GM18867 (cell line): ENCODE measurements at regions not wholly inside any gene's neighbourhood (a gene's known extent, or its start where the extent isn't known, plus 50 kb on each side); places are given as distances from the start of the nearest gene placed in this dataset.
"Not testable (repeated sequence)": the region's sequence is repeated elsewhere in the genome, so short reads cannot be mapped to it uniquely, and the experiment has no call there.

Experiments used
- ATAC-seq: cut with Tn5 transposase; IDR thresholded peaks from one replicate; pipeline ENCODE4 v1.9.1; 2021; ENCODE audit warnings: mild to moderate bottlenecking, moderate library complexity; ENCODE audit not compliant: unreplicated experiment

DNA sequence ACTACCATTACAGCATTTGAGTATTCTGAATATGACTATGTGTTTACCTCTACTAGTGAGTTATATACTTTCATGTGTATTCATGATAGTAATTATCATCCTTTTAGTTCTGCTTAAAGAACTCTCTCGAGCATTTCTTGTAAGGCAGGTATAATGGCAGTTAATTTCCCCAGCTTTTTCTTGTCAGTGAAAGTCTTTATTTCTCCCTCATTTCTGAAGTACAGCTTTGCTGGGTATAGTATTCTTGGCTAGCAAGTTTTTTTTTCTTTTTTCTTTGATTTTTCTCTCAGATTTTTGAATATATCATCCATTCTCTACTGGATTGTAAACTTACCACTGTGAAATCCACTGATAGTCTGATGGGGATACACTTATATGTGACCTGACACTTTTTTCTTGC is 165.9 kb upstream of the ARHGAP5 start:
- ATAC-seq: no peak

DNA sequence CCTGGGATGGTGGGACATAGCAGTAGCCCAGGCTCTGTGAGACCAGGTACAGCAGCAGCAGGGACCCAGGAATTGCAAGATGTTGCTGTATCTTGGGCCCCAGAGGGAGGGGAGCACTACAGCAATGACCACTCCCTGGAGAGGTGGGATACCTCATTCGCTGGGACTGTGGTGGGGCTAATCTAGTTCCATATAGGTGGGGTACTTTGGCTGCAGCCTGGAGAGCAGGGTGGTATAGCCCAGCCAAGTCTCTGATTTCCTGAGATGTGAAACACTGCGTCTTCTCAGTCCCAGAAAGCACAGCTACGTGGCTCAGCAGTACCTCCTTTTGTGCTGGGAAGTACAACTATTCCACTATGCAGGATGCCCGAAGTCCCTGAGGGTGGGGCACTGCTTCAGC is 163.7 kb upstream of the ARHGAP5 start:
- no peak for ATAC-seq

- not testable (repeated sequence) for ATAC-seq
These were observed 158.8 kb upstream of the ARHGAP5 start for GRCh38 chr14:31918289-31918688.

DNA sequence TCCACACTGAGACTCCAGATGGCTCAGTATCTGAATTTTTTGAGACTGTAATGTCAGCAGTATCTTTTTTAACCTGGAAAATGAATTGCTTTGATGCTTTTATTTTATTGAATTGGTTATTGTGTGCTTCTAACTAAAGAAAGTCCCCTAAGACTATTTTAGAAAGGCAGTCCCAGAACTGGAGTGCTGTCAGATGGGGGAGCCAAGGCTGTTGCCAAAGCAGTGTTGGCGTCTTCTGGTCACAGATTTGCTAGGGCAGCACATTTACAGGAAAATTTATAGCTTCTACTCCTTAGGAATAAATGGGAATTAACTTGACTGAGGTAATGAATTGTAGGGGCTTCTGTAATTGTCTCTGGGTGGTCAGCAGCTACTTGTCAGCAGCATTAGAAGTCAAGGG is 157.1 kb upstream of the ARHGAP5 start:
- no peak for ATAC-seq

DNA sequence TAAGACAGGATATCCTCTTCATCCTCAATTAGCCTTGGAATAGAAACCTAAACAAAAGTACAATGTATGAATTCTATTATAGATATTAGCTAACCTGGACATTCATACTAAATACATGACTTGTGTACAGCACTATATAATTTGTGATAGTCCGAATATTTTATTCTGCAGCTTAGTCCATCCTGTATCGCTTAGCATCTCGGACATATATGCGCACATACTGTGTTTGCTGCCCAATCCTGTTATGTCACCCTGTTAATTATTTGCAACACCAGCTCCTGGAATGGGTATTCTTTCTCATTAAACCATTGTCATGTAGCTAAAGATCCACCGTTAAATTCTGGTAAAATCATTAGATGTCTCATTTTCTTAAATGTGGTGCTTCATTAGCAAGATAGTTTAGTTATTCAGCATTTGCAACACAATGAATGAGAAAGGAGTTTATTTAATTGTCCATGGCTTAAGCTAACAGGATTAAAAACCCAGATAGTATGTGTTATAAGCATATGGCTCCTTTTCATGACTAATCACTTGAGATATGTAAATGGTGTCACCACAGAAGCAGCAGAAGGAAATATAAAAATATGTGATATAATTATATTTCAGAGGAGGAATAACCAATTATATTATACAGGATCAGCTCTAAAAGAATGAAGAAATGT is 156.0 kb upstream of the ARHGAP5 start:
- ATAC-seq: no peak

- ATAC-seq: no peak
These were observed 155.4 kb upstream of the ARHGAP5 start for GRCh38 chr14:31921721-31922120.

DNA sequence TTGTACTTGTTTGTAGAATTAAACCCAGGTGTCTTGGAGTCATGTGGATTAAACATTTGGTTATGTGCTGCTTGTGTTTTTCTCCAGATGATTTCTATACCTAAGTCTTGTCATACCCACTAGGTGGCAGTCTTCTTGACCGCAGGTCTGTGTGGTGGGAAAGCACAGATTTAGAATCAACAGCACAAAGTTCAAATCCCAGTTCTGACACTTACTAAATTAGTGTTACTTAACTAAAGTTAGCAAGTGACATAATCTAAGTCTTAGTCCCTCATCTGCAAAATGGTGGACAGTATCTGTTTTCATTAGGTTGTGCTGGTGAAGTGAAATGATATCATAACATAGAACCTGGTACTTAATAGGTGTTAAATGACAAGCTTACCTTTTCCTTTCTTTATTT is 151.0 kb upstream of the ARHGAP5 start:
- ATAC-seq: peak; percentile 79

- no peak for ATAC-seq
These were observed 150.3 kb upstream of the ARHGAP5 start for GRCh38 chr14:31926652-31927347.

DNA sequence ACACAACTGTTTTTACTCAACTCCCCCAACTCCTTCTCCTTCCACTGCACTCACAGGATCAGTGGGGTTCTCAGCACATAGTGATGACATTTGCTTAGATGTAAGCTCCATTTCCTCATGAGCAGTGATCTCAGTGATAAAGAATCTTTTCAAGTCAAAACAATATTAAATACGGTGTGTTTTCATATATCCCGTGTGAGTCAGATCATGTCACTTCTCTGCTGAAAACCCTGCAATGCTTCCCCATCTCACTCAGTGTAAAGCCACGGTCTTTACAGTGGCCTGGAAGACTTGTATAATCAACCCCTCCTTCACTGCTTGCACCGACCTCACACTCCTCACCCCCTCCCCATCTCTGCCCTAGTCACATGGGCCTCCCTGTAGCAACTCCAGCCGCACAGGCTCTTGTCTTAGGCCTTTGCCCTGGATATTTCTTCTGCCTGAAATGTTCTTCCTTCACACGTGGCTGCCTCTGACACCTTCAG is 149.7 kb upstream of the ARHGAP5 start:
- ATAC-seq: no peak

GRCh38 chr14:31930070-31930469 is 147.0 kb upstream of the ARHGAP5 start:
- ATAC-seq: no peak

DNA sequence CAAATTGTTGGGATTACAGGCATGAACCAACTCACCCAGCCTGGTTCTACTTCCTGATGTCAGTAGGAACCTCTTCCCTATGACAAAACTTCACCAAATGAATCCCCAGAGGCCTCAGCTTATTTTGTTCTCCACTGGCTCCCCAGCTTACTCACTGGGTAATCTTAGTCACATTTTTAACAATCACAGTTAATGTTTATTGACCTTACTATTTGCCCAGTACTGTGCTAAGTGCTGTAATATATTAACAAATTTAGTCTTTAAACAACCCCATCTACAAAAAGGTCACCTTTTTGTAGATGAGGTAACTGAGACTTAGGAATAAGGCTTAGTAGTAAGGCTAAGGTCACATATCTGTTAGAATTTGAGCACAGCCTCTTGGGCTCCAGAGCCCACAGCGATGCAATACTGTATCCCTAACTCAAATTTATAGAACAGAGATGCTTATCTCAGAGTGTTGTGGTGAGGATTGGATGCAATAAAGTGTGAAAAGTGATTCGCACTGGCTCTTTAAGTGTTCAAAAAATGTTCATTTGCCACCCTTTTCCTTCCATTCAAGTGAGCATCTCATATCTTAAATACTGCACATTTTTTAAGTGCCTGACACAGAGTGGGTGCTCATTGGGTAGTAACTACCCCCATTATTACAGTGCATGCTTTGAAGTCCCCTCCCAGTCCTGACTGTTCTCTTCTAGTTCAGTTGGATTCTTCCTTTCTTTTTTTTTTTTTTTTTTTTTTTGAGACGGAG is 146.4 kb upstream of the ARHGAP5 start:
- no peak for ATAC-seq

DNA sequence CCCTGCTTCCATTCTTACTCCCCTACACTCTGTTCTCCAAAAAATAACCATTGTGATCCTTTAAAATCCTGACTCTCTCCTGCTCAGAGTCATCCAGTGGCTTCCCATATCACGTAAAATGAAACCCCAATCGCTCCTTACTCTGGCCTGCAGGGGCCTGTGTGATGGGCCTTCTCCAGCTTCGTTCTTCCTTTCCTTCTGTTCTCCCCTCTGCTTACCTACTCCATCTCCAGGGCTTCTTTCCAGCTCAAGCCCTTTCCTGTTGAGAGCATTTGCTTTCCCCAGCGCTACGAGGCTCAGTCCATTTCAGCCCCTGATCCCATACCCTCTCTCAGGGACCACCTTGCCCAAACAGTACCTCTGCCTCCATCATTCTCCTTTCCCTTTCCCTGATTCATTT is 144.4 kb upstream of the ARHGAP5 start:
- no peak for ATAC-seq

DNA sequence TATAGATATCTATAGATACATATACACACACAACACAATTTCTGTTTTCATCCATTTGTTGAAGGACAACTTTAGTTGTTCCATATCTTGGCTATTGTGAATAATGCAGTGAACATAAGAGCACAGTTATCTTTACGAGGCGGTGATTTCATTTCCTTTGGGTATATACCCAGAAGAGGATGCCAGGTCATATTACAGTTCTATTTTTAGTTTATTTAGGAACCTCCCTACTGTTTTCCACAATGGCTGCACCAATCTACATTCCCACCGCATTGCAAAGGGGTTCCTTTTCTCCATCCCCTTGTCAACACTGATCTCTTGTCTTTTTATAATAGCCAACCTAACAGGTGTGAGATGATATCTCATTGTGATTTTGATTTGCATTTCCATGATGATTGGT is 143.4 kb upstream of the ARHGAP5 start:
- no peak for ATAC-seq

DNA sequence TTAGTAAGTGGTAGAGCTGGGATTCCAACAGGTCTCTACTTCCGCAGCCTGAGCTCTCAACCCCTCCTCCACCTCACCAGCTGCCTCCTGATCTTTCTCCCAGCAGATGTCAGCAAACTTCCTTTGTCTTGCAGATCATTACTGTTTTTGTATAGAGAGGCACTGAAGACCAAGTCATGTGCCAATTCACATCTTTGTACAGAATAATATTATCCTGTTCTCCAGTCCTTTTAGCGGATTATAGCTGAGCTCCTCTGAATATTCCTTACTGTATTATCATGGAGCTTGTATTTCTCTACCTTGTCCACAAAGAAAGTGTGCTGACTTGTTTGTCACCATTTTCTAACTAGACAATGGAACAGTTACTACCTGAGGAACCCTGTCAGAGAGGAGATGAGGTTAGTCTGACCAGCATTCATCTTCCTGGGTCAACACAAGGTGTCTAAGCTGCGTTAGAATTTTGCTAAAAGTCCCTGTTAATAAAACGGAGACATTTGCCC is 142.3 kb upstream of the ARHGAP5 start:
- no peak for ATAC-seq

GRCh38 chr14:31935391-31935790 is 141.7 kb upstream of the ARHGAP5 start:
- no peak for ATAC-seq

DNA sequence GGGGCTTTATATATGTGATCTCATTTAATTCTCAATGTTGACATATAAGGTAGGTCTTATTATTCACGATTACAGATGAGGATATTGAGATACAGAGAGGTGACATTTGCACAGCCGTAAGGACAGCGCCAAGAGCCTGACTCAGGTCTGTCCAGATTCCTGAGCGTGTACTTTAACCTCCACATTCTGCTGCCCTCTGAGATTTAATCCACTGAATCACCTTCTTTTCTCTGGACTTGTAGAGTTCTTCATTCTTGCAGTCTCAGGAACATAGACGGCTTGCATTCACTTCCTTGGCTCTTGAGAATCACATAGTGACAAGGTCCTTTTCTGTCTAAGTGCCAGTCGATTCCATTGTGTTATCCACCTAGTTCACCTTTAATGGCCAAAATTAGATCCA is 141.0 kb upstream of the ARHGAP5 start:
- no peak for ATAC-seq

GRCh38 chr14:31937730-31938346 is 139.3 kb upstream of the ARHGAP5 start:
- peak; percentile 99 for ATAC-seq

DNA sequence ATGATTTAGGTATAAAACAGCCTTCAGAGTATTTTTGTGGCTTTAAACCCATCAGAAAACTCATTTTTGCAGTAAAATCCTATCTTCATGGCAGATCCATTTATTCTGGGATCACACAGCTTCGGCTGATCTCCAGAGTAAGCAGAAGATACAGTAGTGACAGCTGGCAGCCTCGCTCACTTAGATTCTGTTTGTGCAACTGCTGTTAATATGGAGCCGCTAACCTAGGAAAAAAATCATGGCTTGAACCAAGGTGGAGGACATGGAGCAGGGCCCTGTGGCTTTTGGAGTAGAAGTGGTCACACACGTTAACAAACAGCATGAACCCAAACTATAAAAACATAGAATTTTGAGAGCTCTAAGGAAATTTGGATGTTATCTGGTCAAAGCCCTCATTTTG is 137.2 kb upstream of the ARHGAP5 start:
- no peak for ATAC-seq

DNA sequence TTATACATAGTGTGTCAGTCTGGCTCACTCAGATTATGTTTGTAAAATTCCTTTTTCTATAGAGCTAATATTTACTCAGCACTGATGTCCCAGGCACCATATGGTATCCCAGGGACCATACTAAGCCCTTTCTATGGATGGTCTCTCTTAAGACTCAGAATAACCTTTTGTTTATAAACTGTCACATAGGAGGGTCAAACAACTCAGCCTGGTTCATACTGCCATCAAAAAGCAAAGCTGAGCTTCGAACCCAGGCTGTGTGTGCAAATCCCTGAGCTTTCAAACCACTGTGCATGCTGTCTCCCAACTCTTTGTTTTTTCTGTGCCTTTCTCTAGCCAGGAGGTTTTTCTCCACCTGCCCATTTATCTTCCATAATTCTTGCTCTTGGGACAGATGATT is 135.6 kb upstream of the ARHGAP5 start:
- no peak for ATAC-seq

DNA sequence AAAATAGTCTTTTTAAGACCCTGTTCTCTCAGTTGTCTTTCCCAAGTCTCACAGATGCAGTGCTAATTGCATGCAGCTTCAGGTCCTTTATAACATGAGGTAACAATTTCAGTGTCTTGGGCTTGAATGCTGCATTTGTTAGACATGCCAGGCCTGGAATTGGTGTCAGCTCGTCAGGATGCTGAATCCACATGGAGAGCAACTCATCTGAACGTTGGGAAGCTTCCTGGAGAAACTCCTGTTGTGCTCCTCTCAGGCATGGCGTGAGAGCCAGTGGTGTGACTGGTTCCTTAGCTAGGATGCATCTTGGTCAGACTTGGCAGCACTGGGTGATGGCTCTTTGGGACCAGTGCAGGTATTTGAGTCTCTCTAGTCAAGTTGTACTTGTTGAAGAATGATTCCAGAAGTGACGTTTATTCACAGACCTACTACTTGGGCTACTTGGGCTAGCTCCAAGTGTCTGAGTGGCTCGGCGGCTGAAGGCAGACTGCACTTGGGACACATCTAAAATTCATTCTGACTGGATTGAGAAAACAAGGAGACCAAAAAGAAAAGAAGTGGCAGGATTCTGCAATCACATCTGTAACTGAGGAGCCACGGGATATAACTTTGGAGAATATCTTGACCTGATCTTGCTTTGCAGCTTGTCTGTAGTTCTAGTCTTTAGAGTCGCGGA is 134.8 kb upstream of the ARHGAP5 start:
- ATAC-seq: no peak
